ENCODE measurements at regions not wholly inside any gene's neighbourhood (a gene's known extent, or its start where the extent isn't known, plus 50 kb on each side); places are given as distances from the start of the nearest gene placed in this dataset.

DNA sequence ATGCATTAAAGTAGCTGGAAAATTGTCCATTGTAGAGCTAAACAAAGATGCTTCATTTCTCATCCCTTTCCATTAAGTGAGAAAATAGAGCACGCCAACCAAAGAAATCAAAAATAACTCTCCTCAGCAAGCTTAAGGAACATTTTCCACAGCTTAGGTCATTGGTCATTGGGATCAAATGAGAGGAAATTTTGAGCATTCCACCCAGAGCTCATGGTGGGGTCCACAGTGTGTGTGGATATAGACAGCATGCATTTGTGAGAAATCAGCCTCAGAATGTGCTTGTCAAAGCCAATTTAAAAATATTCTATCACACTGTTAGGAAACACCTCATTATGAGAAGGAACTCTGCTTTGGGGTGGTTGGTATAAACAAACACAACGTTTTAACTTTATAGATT is 97.2 kb downstream of the HDGFL1 start:
- TF ChIP-seq, protein P1, sequence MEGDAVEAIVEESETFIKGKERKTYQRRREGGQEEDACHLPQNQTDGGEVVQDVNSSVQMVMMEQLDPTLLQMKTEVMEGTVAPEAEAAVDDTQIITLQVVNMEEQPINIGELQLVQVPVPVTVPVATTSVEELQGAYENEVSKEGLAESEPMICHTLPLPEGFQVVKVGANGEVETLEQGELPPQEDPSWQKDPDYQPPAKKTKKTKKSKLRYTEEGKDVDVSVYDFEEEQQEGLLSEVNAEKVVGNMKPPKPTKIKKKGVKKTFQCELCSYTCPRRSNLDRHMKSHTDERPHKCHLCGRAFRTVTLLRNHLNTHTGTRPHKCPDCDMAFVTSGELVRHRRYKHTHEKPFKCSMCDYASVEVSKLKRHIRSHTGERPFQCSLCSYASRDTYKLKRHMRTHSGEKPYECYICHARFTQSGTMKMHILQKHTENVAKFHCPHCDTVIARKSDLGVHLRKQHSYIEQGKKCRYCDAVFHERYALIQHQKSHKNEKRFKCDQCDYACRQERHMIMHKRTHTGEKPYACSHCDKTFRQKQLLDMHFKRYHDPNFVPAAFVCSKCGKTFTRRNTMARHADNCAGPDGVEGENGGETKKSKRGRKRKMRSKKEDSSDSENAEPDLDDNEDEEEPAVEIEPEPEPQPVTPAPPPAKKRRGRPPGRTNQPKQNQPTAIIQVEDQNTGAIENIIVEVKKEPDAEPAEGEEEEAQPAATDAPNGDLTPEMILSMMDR (IDR thresholded peaks at IDR 0.05): no peak
- no peak for TF ChIP-seq POLR2A (IDR thresholded peaks at IDR 0.05)
